ENCODE measurements at regions not wholly inside any gene's neighbourhood (a gene's known extent, or its start where the extent isn't known, plus 50 kb on each side); places are given as distances from the start of the nearest gene placed in this dataset.

- TF ChIP-seq CTCF (conservative IDR thresholded peaks at IDR 0.05; ENCODE audit: low read depth, low read length) (peak; percentile 30; the same call in 1 of the 2 replicates), EZH2 (IDR thresholded peaks at IDR 0.05; ENCODE audit: borderline replicate concordance, low read depth, low read length, poor library complexity, severe bottlenecking) (no peak)
Measured at GRCh38 chr5:101590384-101590783, 687.3 kb upstream of the ST8SIA4 start.

All from A673 (cell line).